D721Med (cell line): ENCODE measurements at regions not wholly inside any gene's neighbourhood (a gene's known extent, or its start where the extent isn't known, plus 50 kb on each side); places are given as distances from the start of the nearest gene placed in this dataset.
"Not testable (repeated sequence)": the region's sequence is repeated elsewhere in the genome, so short reads cannot be mapped to it uniquely, and the experiment has no call there.

Experiments
- DNase-seq: peaks from one replicate; pipeline ENCODE4 v3.0.0; 2011; ENCODE audit warnings: low spot score; ENCODE audit not compliant: insufficient read length
- FAIRE-seq: peaks from 2 replicates; lab custom pipeline; 2011; peaks lifted over from hg19 to GRCh38; lab: Jason Lieb, UNC
- CTCF ChIP-seq: IDR thresholded peaks from 2 replicates; pipeline ENCODE4 v1.5.1; 2012; ENCODE audit warnings: mild to moderate bottlenecking, control low read depth; ENCODE audit not compliant: insufficient read depth; ENCODE audit errors: missing control alignments

GRCh38 chr11:98734686-98735085 is 286.1 kb upstream of the CNTN5 start:
- FAIRE-seq (no peak), DNase-seq (no peak)
- TF ChIP-seq CTCF: no peak

GRCh38 chr11:98736833-98737232 is 283.9 kb upstream of the CNTN5 start:
- FAIRE-seq: no peak
- no peak for TF ChIP-seq CTCF
- DNase-seq: no peak

- FAIRE-seq (no peak), DNase-seq (no peak)
- no peak for TF ChIP-seq CTCF
Observed at GRCh38 chr11:98740321-98740720, 280.4 kb upstream of the CNTN5 start.

GRCh38 chr11:98763446-98763845 is 257.3 kb upstream of the CNTN5 start:
- FAIRE-seq: not testable (repeated sequence)

GRCh38 chr11:98766903-98767302 is 253.8 kb upstream of the CNTN5 start:
- TF ChIP-seq CTCF: no peak
- DNase-seq: no peak
- no peak for FAIRE-seq

More at GRCh38 chr11:98763446-98763845, 257.3 kb upstream of the CNTN5 start:
- not testable (repeated sequence) for DNase-seq

- FAIRE-seq, DNase-seq: not testable (repeated sequence)
Observed at GRCh38 chr11:98770046-98770445, 250.7 kb upstream of the CNTN5 start.

GRCh38 chr11:98771791-98772190 is 249.0 kb upstream of the CNTN5 start:
- FAIRE-seq: no peak

GRCh38 chr11:98772893-98773292 is 247.9 kb upstream of the CNTN5 start:
- FAIRE-seq (no peak), DNase-seq (no peak)
- TF ChIP-seq CTCF: no peak

More at GRCh38 chr11:98771791-98772190, 249.0 kb upstream of the CNTN5 start:
- TF ChIP-seq CTCF: no peak
- no peak for DNase-seq
